ENCODE measurements at regions not wholly inside any gene's neighbourhood (a gene's known extent, or its start where the extent isn't known, plus 50 kb on each side); places are given as distances from the start of the nearest gene placed in this dataset.

DNA sequence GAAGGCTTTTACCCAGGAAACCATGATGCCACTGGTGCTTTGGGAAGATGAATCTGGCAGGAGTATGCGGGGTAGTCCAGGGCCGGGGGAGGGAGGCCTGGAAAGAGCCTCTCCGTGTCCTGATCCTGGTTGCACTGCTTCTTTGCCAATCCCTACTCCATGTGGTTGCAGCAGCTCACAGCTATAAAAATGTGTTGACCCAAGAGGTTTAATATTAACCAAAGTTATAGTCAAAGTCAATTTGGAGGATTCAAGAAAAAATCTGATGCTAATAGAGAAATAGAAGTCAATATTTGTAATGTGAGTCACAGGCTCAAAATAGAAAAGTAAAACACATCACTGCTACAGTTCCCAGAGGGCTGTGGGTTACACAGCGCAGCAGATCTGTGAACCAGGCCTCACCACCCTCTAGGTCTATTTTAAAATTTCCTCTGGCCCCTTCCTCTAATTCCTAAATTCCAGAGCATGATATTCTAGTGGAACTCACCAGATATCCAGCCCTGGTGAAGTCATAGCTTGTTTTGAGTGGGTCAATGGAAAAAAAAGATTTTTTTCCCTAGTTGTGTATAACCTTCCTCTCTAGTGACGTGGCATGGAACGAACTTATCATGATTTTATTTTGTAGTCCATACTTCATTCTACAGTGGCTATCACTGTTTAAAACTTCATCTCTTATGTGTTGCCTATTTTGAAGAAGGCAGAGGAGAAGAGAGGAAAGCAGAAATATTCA, 63.2 kb upstream of the BMP2 start (continued):
- TF ChIP-seq KAT7 (CRISPR knock-in tag; IDR thresholded peaks at IDR 0.05; ENCODE audit: borderline replicate concordance) (no peak), SCMH1 (CRISPR knock-in tag; IDR thresholded peaks at IDR 0.05; ENCODE audit: borderline replicate concordance) (no peak), CEBPB (IDR thresholded peaks at IDR 0.05; ENCODE audit: borderline replicate concordance, low read depth, low read length) (no peak; the same call in 1 of the 2 replicates), ZNF501 (CRISPR knock-in tag; IDR thresholded peaks at IDR 0.05) (peak; percentile 57; the same call in 1 of the 2 replicates), THYN1 (CRISPR knock-in tag; IDR thresholded peaks at IDR 0.05; ENCODE audit: borderline replicate concordance, low read depth) (no peak), PAX8 (CRISPR knock-in tag; IDR thresholded peaks at IDR 0.05; ENCODE audit: borderline replicate concordance) (no peak), ZNF572 (CRISPR knock-in tag; IDR thresholded peaks at IDR 0.05) (no peak), TGIF2 (CRISPR knock-in tag; IDR thresholded peaks at IDR 0.05) (no peak), ZNF225 (CRISPR knock-in tag; IDR thresholded peaks at IDR 0.05) (no peak), TSC22D2 (CRISPR knock-in tag; IDR thresholded peaks at IDR 0.05; ENCODE audit: borderline replicate concordance) (no peak), FOXK2 (IDR thresholded peaks at IDR 0.05) (no peak), NFE2L1 (CRISPR knock-in tag; IDR thresholded peaks at IDR 0.05; ENCODE audit: borderline replicate concordance) (no peak)
- TF ChIP-seq, protein P1, sequence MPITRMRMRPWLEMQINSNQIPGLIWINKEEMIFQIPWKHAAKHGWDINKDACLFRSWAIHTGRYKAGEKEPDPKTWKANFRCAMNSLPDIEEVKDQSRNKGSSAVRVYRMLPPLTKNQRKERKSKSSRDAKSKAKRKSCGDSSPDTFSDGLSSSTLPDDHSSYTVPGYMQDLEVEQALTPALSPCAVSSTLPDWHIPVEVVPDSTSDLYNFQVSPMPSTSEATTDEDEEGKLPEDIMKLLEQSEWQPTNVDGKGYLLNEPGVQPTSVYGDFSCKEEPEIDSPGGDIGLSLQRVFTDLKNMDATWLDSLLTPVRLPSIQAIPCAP (CRISPR knock-in tag; IDR thresholded peaks at IDR 0.05; ENCODE audit: low read depth), result no peak; the same call in 1 of the 2 replicates
- TF ChIP-seq, protein P2, sequence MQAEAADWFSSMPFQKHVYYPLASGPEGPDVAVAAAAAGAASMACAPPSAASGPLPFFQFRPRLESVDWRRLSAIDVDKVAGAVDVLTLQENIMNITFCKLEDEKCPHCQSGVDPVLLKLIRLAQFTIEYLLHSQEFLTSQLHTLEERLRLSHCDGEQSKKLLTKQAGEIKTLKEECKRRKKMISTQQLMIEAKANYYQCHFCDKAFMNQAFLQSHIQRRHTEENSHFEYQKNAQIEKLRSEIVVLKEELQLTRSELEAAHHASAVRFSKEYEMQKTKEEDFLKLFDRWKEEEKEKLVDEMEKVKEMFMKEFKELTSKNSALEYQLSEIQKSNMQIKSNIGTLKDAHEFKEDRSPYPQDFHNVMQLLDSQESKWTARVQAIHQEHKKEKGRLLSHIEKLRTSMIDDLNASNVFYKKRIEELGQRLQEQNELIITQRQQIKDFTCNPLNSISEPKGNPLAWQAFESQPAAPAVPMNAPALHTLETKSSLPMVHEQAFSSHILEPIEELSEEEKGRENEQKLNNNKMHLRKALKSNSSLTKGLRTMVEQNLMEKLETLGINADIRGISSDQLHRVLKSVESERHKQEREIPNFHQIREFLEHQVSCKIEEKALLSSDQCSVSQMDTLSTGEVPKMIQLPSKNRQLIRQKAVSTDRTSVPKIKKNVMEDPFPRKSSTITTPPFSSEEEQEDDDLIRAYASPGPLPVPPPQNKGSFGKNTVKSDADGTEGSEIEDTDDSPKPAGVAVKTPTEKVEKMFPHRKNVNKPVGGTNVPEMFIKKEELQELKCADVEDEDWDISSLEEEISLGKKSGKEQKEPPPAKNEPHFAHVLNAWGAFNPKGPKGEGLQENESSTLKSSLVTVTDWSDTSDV (CRISPR knock-in tag; IDR thresholded peaks at IDR 0.05), result no peak
- TF ChIP-seq, protein P3, sequence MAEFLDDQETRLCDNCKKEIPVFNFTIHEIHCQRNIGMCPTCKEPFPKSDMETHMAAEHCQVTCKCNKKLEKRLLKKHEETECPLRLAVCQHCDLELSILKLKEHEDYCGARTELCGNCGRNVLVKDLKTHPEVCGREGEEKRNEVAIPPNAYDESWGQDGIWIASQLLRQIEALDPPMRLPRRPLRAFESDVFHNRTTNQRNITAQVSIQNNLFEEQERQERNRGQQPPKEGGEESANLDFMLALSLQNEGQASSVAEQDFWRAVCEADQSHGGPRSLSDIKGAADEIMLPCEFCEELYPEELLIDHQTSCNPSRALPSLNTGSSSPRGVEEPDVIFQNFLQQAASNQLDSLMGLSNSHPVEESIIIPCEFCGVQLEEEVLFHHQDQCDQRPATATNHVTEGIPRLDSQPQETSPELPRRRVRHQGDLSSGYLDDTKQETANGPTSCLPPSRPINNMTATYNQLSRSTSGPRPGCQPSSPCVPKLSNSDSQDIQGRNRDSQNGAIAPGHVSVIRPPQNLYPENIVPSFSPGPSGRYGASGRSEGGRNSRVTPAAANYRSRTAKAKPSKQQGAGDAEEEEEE (CRISPR knock-in tag; IDR thresholded peaks at IDR 0.05; ENCODE audit: borderline replicate concordance), result no peak
- TF ChIP-seq, protein P4, sequence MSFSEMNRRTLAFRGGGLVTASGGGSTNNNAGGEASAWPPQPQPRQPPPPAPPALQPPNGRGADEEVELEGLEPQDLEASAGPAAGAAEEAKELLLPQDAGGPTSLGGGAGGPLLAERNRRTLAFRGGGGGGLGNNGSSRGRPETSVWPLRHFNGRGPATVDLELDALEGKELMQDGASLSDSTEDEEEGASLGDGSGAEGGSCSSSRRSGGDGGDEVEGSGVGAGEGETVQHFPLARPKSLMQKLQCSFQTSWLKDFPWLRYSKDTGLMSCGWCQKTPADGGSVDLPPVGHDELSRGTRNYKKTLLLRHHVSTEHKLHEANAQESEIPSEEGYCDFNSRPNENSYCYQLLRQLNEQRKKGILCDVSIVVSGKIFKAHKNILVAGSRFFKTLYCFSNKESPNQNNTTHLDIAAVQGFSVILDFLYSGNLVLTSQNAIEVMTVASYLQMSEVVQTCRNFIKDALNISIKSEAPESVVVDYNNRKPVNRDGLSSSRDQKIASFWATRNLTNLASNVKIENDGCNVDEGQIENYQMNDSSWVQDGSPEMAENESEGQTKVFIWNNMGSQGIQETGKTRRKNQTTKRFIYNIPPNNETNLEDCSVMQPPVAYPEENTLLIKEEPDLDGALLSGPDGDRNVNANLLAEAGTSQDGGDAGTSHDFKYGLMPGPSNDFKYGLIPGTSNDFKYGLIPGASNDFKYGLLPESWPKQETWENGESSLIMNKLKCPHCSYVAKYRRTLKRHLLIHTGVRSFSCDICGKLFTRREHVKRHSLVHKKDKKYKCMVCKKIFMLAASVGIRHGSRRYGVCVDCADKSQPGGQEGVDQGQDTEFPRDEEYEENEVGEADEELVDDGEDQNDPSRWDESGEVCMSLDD (CRISPR knock-in tag; IDR thresholded peaks at IDR 0.05; ENCODE audit: borderline replicate concordance), result no peak; the same call in 1 of the 2 replicates
- TF ChIP-seq, protein P5, sequence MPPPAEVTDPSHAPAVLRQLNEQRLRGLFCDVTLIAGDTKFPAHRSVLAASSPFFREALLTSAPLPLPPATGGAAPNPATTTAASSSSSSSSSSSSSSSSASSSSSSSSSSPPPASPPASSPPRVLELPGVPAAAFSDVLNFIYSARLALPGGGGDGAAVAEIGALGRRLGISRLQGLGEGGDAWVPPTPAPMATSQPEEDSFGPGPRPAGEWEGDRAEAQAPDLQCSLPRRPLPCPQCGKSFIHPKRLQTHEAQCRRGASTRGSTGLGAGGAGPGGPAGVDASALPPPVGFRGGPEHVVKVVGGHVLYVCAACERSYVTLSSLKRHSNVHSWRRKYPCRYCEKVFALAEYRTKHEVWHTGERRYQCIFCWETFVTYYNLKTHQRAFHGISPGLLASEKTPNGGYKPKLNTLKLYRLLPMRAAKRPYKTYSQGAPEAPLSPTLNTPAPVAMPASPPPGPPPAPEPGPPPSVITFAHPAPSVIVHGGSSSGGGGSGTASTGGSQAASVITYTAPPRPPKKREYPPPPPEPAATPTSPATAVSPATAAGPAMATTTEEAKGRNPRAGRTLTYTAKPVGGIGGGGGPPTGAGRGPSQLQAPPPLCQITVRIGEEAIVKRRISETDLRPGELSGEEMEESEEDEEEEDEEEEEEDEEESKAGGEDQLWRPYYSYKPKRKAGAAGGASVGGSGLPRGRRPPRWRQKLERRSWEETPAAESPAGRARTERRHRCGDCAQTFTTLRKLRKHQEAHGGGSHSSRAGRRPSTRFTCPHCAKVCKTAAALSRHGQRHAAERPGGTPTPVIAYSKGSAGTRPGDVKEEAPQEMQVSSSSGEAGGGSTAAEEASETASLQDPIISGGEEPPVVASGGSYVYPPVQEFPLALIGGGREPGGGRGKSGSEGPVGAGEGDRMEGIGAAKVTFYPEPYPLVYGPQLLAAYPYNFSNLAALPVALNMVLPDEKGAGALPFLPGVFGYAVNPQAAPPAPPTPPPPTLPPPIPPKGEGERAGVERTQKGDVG (CRISPR knock-in tag; IDR thresholded peaks at IDR 0.05; ENCODE audit: borderline replicate concordance), result no peak
